ENCODE measurements at regions not wholly inside any gene's neighbourhood (a gene's known extent, or its start where the extent isn't known, plus 50 kb on each side); places are given as distances from the start of the nearest gene placed in this dataset.
A peak's percentile ranks its signal among the peaks of the same experiment; 100 is the strongest.
"Not testable (repeated sequence)": the region's sequence is repeated elsewhere in the genome, so short reads cannot be mapped to it uniquely, and the experiment has no call there.

DNA sequence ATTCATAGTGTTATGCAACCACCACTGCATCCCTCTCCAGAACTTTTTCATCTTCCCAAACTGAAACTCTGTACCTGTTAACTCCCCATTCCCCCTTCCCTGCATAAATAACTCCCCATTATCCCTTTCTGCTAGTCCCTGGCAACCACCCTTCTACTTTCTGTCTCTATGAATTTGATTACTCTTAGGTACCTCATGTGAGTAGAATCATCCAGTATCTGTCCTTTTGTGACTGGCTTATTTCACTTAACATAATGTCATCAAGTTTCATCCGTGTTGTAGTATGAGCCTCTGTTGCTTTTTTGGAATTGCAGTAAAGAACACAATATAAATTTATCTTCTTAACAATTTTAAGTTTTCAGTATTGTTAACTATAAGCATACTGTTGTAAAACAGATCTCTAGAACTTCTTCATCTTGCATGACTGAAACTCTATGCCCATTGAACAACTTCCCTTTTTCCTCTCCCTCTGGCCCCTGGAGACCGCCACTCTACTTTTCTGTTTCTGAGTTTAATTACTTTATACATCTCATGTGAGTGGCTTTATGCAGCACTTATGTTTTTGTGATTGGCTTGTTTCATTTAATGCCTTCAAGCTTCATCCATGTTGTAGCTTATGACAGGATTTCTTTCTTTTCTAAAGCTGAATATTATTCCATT lies 87.3 kb upstream of the ABCC4 start:
- no peak for DNase-seq (ENCODE audit: low read depth)

- no peak for DNase-seq (ENCODE audit: low read depth)
Measured at GRCh38 chr13:95391362-95391761, 90.1 kb upstream of the ABCC4 start.

DNA sequence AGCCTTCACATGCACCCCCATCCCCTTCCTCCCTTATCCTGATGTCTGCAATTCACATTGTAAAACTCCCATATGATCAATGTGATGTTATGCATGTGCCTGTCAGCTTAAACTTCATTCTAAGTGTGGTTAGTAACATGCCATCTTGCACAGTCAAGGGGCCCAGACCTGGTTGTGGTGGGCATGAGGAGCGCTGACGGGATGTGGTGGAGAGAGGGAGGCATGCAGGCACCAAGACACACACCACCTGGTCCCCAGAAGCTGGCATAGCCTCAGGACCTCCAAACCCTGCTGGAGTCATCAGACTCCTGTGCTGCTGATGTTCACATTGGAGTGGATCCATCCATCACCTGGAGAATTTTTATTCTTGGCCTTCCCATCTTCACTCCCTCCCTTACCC lies 90.5 kb upstream of the ABCC4 start:
- no peak for DNase-seq (ENCODE audit: low read depth)

DNA sequence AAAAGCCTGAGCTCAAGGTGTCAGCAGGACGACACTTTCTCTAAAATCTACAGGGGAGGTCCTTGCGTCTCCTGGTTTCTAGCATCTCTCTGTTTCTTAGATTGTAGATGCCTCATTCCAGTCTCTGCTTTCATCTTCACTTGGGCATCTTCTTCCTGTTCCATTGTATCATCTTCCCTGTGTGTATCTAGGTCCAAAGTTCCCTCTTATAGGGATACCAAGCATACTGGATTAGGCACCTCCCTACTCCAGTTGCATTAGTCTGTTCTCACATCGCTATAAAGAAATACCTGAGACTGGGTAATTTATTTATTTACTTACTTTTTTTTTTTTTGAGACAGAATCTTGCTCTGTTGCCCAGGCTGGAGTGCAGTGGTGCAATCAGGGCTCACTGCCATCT lies 91.3 kb upstream of the ABCC4 start:
- DNase-seq (ENCODE audit: low read depth) = no peak

DNA sequence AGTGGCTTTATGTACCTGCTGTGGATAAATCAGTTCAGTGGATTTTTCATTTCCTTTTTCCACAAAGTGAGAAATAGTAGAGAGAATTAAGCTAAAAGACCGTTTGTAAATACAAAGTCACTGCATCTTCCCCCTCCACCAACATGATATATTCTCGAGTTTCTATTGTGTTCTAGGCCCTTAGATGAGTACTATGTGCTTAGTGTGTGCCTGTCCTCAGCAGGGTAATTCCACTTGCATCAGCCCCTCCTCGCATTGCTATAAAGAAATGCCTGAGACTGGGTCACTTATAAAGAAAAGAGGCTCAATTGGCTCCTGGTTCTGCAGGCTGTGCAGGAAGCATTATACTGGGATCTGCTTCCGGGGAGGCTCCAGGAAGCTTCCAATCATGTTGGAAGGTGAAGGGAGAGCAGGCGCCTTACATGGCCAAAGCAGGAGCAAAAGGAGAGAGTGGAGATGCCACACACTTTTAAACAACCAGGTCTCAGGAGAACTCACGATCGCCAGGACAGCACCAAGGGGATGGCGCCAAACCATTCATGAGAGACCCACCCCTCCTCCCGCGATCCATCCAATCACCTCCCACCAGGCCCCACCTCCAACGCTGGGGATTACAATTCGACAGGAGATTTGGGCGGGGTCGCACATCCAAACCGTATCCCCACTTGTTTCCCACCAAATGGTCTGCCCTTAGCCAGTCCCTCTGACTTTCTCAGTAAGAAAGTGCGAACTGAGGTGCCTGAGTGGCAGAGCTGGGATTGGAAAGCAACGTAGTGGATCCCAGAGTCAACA lies 102.3 kb upstream of the ABCC4 start:
- DNase-seq (ENCODE audit: low read depth) = no peak

- peak; percentile 46 for DNase-seq (ENCODE audit: low read depth)
Measured at GRCh38 chr13:95404141-95404882, 103.1 kb upstream of the ABCC4 start.

DNA sequence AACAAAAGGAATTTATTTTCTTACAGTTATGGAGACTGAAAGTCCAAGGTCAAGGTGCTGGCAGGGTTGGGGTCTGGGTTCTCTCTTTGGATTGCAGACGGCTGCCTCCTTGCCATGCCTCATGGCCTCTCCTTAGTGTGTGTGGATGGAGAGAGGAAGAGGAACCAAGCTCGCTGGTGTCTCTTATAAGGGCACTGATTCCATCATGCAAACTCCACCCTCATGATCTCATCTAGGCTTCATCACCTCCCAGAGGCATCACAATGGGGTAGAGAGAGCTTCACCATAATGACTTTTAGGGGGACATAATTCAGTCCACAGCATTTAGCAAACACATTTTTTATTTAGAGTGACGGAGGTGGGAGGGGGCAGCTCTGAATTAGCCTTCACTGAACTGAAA lies 104.9 kb upstream of the ABCC4 start:
- no peak for DNase-seq (ENCODE audit: low read depth)

GRCh38 chr13:95411428-95412040 lies 110.3 kb upstream of the ABCC4 start:
- DNase-seq (ENCODE audit: low read depth) = no peak

GRCh38 chr13:95418946-95419345 lies 117.7 kb upstream of the ABCC4 start:
- no peak for DNase-seq (ENCODE audit: low read depth)

DNA sequence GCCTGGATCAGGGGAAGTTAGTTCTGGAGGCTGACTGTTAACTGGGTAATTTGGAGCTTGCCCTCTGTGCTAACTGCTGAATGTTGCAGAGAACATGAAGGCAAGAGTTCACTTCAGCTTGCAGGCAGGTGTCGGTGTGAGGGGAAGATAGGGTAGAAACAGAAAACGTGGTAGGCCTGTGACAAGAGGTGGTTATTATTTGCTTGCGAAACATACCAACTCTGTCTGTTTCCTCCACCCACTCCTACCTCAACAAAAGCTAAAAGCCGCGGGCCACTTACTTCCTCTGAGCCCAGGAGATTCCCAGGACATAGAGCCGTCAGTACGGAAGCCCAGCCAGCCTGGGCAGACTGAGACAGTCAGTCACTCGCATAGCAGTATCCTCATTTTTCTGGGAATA lies 119.2 kb upstream of the ABCC4 start:
- DNase-seq (ENCODE audit: low read depth) = no peak

GRCh38 chr13:95426631-95427030 lies 125.4 kb upstream of the ABCC4 start:
- no peak for DNase-seq (ENCODE audit: low read depth)

GRCh38 chr13:95430525-95430924 lies 122.0 kb upstream of the CLDN10 start:
- DNase-seq (ENCODE audit: low read depth) = not testable (repeated sequence)

DNA sequence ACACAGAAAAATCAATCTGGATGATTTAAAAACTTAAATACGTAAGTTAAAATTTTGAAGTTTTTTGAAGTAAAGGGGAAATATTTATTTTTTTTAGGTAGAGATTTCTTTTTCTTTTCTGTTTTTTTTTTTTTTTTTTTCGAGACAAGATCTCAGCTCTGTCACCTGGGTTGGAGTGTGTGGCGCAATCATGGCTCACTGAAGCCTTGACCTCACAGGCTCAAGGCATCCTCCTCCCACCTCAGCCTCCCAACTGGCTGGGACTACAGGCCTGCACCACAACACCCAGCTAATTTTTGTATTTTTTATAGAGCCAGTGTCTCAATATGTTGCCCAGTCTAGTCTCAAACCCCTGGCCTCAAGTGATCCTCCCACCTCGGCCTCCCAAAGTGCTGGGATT lies 120.4 kb upstream of the CLDN10 start:
- no peak for DNase-seq (ENCODE audit: low read depth)

GRCh38 chr13:95433537-95433936 lies 119.0 kb upstream of the CLDN10 start:
- no peak for DNase-seq (ENCODE audit: low read depth)

DNA sequence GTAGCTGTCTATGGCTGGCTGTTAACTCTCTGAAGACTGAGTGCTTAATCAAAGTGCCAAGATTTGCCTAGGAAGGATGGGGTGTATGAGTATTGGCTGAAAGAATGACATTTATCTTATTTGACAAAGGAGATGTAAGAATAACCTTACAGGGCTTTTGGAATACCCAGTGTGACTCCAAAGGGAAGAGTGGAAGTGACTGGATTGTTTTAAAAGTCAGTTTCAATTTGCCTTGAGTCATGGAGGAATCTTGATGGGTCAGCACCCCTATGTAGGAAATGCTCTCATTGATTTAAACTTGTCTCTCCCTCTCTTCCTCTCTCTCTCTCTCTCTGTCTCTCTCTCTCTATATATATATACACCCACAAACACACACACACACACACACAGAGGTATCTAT lies 118.4 kb upstream of the CLDN10 start:
- DNase-seq (ENCODE audit: low read depth) = no peak

GRCh38 chr13:95437561-95437960 lies 115.0 kb upstream of the CLDN10 start:
- no peak for DNase-seq (ENCODE audit: low read depth)

- DNase-seq (ENCODE audit: low read depth) = no peak
Measured at GRCh38 chr13:95438297-95438696, 114.2 kb upstream of the CLDN10 start.

- no peak for DNase-seq (ENCODE audit: low read depth)
Measured at GRCh38 chr13:95440441-95441088, 112.0 kb upstream of the CLDN10 start.

- DNase-seq (ENCODE audit: low read depth) = no peak
Measured at GRCh38 chr13:95441326-95441725, 111.2 kb upstream of the CLDN10 start.

GRCh38 chr13:95444006-95444730 lies 108.4 kb upstream of the CLDN10 start:
- no peak for DNase-seq (ENCODE audit: low read depth)

DNA sequence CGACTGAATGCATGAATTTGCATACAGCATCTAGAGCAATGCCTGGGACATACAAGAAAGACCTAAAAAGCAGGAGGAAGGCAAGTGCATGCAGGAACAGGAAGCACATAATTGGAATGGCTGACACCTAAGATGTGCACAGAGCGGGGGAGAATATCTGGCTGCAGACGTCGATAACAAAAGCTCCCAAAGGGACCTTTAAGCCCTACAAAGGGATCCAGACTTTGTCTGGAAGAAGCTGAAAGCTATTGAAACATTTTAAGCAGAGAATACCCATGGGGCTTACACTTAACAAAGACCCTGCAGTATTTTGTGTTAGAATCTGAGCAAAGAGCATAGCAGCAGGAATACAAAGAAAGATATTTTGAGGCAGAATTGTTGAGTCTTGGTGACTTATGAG lies 107.4 kb upstream of the CLDN10 start:
- DNase-seq (ENCODE audit: low read depth) = no peak
